ENCODE measurements at regions not wholly inside any gene's neighbourhood (a gene's known extent, or its start where the extent isn't known, plus 50 kb on each side); places are given as distances from the start of the nearest gene placed in this dataset.

GRCh38 chr9:129504404-129504803 is 116.5 kb downstream of the C9orf50 start:
- DNase-seq: no peak

GRCh38 chr9:129501771-129502319 is 119.1 kb downstream of the C9orf50 start:
- no peak for DNase-seq

- DNase-seq: no peak
Observed at GRCh38 chr9:129500863-129501770, 119.8 kb downstream of the C9orf50 start.

- DNase-seq: no peak
Observed at GRCh38 chr9:129500161-129500862, 120.6 kb downstream of the C9orf50 start.

- DNase-seq: no peak
Observed at GRCh38 chr9:129498451-129499384, 122.2 kb downstream of the C9orf50 start.

GRCh38 chr9:129497813-129498450 is 123.0 kb downstream of the C9orf50 start:
- no peak for DNase-seq

GRCh38 chr9:129497005-129497812 is 123.7 kb downstream of the C9orf50 start:
- peak; percentile 38 for DNase-seq

GRCh38 chr9:129496473-129497004 is 124.4 kb downstream of the C9orf50 start:
- DNase-seq: peak; percentile 96

GRCh38 chr9:129495620-129496472 is 125.1 kb downstream of the C9orf50 start:
- DNase-seq: peak; percentile 93

GRCh38 chr9:129494113-129494789 is 126.7 kb downstream of the C9orf50 start:
- no peak for DNase-seq

GRCh38 chr9:129493706-129494047 is 127.2 kb downstream of the C9orf50 start:
- no peak for DNase-seq

GRCh38 chr9:129493002-129493705 is 127.7 kb downstream of the C9orf50 start:
- no peak for DNase-seq

GRCh38 chr9:129491487-129491855 is 129.4 kb downstream of the C9orf50 start:
- DNase-seq: no peak

- no peak for DNase-seq
Observed at GRCh38 chr9:129490583-129491486, 130.1 kb downstream of the C9orf50 start.

GRCh38 chr9:129489838-129490582 is 130.9 kb downstream of the C9orf50 start:
- peak; percentile 34 for DNase-seq

GRCh38 chr9:129487658-129488483 is 133.0 kb downstream of the C9orf50 start:
- peak; percentile 61 for DNase-seq

Measured in EL (cell line).